ENCODE measurements at regions not wholly inside any gene's neighbourhood (a gene's known extent, or its start where the extent isn't known, plus 50 kb on each side); places are given as distances from the start of the nearest gene placed in this dataset.

DNA sequence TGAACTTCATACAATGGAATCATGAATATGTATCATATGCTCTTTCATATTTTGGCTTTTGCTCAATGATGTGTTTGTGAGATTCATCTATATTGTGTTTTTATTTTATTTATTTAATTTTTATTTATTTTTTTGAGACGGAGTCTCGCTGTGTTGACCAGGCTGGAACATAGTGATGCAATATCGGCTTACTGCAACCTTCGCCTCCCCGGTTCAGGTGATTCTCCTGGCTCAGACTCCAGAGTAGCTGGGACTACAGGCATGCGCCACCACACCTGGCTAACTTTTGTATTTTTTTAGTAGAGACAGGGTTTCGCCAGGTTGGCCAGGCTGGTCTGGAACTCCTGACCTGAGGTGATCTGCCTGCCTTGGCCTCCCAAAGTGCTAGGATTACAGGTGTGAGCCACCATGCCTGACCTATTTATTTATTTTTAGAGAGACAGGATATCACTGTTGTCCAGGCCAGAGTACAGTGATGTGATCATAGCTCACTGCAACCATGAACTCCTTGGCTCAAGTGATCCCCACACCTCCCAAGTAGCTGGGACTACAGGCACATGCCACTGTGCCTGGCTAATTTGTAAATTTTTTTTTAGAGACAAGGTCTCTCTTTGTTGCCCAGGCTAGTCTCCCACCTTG, 74.5 kb downstream of the TET3 start:
- DNase-seq (ENCODE audit: low read depth), result no peak
- TF ChIP-seq CTCF (IDR thresholded peaks at IDR 0.05; ENCODE audit: low read depth, low read length, missing control alignments), result no peak
- in situ Hi-C loops (cut with HindIII; ENCODE audit: low sequenced_read_pairs), result loop anchor here (5.0 kb wide), 1 partner anchor 53 kb away; no protein-coding TSS in a partner anchor
- H3K4me3 ChIP-seq (ENCODE audit: low read depth, low read length), result no peak overlapping the region

DNA sequence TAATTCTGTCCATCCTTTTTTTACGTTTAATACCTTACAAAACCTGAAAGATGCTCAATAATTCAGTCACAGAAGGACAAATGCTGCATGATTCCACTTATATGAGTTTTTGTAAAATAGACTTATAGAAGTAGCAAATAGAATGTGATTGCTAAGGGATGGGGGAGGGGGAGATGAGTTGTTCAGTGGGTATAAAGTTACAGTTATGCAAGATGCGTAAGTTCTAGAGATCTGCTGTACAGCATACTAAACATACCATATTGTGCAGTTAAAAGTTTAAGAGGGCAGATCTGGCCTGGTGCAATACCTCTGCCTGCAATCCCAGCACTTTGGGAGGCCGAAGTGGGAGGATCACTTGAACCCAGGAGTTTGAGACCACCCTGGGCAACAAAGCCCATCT, 78.8 kb downstream of the TET3 start:
- H3K4me3 ChIP-seq (ENCODE audit: low read depth, low read length), result no peak overlapping the region
- TF ChIP-seq CTCF (IDR thresholded peaks at IDR 0.05; ENCODE audit: low read depth, low read length, missing control alignments), result no peak
- DNase-seq (ENCODE audit: low read depth), result no peak
- in situ Hi-C loops (cut with HindIII; ENCODE audit: low sequenced_read_pairs), result no loop called here

GRCh38 chr2:74065456-74065855, 80.7 kb downstream of the TET3 start:
- no peak for DNase-seq (ENCODE audit: low read depth)
- H3K4me3 ChIP-seq (ENCODE audit: low read depth, low read length), result no peak overlapping the region
- TF ChIP-seq CTCF (IDR thresholded peaks at IDR 0.05; ENCODE audit: low read depth, low read length, missing control alignments), result no peak
- in situ Hi-C loops (cut with HindIII; ENCODE audit: low sequenced_read_pairs), result no loop called here

DNA sequence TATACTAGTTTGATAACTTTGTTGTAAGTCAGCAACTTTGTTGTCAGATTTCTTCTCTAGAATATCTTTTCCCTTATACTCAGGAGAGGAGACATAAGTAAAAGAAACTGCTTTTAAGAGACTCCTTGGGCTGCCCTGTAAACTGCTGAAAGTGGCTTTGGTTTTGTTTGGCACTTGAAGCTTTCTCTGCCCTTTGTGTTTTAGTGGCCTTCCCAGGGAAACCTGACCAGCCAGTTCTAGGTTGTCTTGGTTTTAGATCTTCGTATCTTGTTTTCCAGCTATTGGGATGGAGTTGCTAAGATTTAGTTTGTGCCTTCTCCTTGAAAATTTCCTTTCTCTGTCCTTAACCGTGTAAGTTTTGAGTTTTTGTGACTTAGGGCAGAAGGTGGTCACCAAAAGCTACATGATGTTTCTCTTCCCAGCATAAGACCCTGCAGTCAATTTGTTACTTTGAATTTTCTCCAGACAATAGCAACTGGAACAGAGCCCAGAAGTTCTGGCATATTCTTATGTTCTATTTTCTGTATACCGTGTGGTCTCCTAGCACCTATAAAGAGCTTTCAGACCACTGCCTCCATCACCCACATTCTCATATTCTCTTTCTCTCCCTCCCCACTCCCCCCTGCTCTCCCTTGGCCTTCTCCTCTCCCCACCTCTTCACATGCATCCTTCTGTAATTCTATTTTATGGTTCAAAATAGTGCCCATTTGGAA, 81.1 kb downstream of the BOLA3 start:
- peak; percentile 53 for DNase-seq (ENCODE audit: low read depth)
- TF ChIP-seq CTCF (IDR thresholded peaks at IDR 0.05; ENCODE audit: low read depth, low read length, missing control alignments), result no peak
- in situ Hi-C loops (cut with HindIII; ENCODE audit: low sequenced_read_pairs), result no loop called here
- no peak overlapping the region for H3K4me3 ChIP-seq (ENCODE audit: low read depth, low read length)

- DNase-seq (ENCODE audit: low read depth), result no peak
- H3K4me3 ChIP-seq (ENCODE audit: low read depth, low read length), result no peak overlapping the region
- in situ Hi-C loops (cut with HindIII; ENCODE audit: low sequenced_read_pairs), result no loop called here
- TF ChIP-seq CTCF (IDR thresholded peaks at IDR 0.05; ENCODE audit: low read depth, low read length, missing control alignments), result no peak
Observed at GRCh38 chr2:74067221-74067747, 80.4 kb downstream of the BOLA3 start.

- H3K4me3 ChIP-seq (ENCODE audit: low read depth, low read length), result no peak overlapping the region
- in situ Hi-C loops (cut with HindIII; ENCODE audit: low sequenced_read_pairs), result no loop called here
- no peak for DNase-seq (ENCODE audit: low read depth)
- no peak for TF ChIP-seq CTCF (IDR thresholded peaks at IDR 0.05; ENCODE audit: low read depth, low read length, missing control alignments)
Observed at GRCh38 chr2:74070991-74071390, 76.7 kb downstream of the BOLA3 start.

Measured in astrocyte of the cerebellum (primary cell).